ENCODE measurements at regions not wholly inside any gene's neighbourhood (a gene's known extent, or its start where the extent isn't known, plus 50 kb on each side); places are given as distances from the start of the nearest gene placed in this dataset.

DNA sequence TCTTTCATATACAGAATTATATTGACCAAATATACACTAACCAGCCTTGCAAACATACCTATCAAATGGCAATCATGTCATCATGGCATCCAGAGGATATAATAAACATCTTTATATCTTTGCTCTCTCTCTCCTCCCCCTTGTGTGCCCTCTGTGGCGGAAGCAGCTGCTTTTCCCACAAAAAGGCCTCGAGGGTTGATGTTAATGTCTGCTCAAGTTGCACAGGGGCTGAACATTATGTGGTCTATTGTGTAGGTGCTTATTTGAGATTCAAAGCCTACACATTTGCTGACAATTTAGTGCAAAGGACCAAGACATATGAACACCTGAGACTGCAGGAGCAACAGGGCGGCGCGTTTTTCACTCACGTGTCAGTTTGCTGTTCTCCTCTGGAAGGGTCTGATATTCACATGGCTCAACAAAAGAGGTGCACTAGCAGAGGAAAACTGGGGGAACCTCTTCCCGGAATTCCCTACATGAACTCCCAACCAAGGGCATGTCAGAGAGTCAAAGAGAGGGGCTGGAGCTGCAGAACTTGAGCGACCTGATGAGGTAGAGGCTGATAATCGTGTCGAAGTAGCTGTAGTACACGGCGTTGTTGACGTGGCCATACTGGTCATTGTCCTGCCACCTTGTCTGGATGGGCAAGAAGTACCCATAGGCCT, 138.8 kb downstream of the RCN1 start:
- Histone ChIP-seq H3K27me3 (ENCODE audit: control insufficient read depth in 1 of 2, insufficient read depth in 2 of 2, low read length in 2 of 2) (no peaks in the 10 kb centered on the region), H3K4me3 (ENCODE audit: low read length in 2 of 2) (no peak overlapping the region), H3K27ac (ENCODE audit: low read length) (no peak overlapping the region), H3K9me3 (ENCODE audit: control insufficient read depth in 2 of 2, low read length in 2 of 2) (no peaks in the 10 kb centered on the region), H3K4me1 (ENCODE audit: control insufficient read depth, insufficient read depth, low read length) (no peaks in the 10 kb centered on the region), H3K9ac (ENCODE audit: low read length in 2 of 2) (no peak overlapping the region), H3K36me3 (ENCODE audit: control insufficient read depth in 2 of 2, insufficient read depth in 2 of 2, low read length in 2 of 2) (no peaks in the 10 kb centered on the region)

DNA sequence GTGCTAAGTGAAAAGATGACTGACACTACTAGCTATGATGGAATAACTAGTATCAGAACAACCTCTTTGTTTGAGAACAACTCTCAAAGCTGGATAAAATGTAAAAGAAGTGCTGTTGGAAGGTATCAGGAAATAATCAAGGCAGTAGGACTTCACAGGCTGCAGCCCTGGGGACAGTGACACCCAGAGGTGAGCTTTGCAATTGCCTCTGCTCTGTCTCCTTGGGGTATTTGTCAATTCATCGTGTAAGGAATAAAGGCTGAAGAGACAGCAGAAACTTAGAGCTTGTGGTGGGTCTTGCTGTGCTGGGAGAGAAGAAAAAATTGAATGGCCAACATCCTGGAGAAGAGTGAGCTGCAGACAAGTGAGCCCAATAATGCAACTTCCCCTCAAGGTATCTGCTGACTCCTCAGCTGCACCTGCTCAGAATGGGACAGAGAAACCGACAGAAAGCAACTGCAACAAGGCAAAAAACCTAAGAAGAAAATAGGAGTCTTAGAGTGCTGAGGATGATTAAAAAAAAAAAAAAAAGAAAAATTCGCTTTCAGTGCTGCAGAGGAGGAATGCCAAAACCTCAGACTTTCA, 141.1 kb downstream of the RCN1 start:
- H3K9ac ChIP-seq (ENCODE audit: low read length in 2 of 2) = no peak overlapping the region
- H3K4me1 ChIP-seq (ENCODE audit: control insufficient read depth, insufficient read depth, low read length) = no peaks in the 10 kb centered on the region
- H3K9me3 ChIP-seq (ENCODE audit: control insufficient read depth in 2 of 2, low read length in 2 of 2) = no peaks in the 10 kb centered on the region
- H3K27me3 ChIP-seq (ENCODE audit: control insufficient read depth in 1 of 2, insufficient read depth in 2 of 2, low read length in 2 of 2) = no peaks in the 10 kb centered on the region
- no peak overlapping the region for H3K4me3 ChIP-seq (ENCODE audit: low read length in 2 of 2)
- H3K27ac ChIP-seq (ENCODE audit: low read length) = no peak overlapping the region
- no peaks in the 10 kb centered on the region for H3K36me3 ChIP-seq (ENCODE audit: control insufficient read depth in 2 of 2, insufficient read depth in 2 of 2, low read length in 2 of 2)

DNA sequence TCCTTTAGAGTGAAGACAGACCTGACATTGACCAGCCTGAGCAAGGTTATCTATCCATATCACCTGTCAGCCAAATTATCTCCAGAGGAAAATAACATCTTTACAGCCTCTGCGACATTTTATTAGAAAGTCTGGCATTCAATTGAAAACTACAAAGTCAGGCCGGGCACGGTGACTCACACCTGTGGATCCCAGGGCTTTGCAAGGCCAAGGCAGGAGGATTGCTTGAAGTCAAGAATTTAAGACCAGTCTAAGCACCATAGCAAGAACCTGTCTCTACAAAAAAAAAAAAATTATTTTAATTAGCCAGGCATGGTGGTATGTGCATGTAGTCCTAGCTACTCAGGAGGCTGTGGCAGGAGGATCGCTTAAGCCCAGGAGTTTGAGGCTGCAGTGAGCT, 141.6 kb downstream of the RCN1 start:
- no peaks in the 10 kb centered on the region for H3K27me3 ChIP-seq (ENCODE audit: control insufficient read depth in 1 of 2, insufficient read depth in 2 of 2, low read length in 2 of 2)
- no peak overlapping the region for H3K27ac ChIP-seq (ENCODE audit: low read length)
- no peak overlapping the region for H3K4me3 ChIP-seq (ENCODE audit: low read length in 2 of 2)
- H3K36me3 ChIP-seq (ENCODE audit: control insufficient read depth in 2 of 2, insufficient read depth in 2 of 2, low read length in 2 of 2) = no peaks in the 10 kb centered on the region
- H3K9me3 ChIP-seq (ENCODE audit: control insufficient read depth in 2 of 2, low read length in 2 of 2) = no peaks in the 10 kb centered on the region
- H3K4me1 ChIP-seq (ENCODE audit: control insufficient read depth, insufficient read depth, low read length) = no peaks in the 10 kb centered on the region
- H3K9ac ChIP-seq (ENCODE audit: low read length in 2 of 2) = no peak overlapping the region

DNA sequence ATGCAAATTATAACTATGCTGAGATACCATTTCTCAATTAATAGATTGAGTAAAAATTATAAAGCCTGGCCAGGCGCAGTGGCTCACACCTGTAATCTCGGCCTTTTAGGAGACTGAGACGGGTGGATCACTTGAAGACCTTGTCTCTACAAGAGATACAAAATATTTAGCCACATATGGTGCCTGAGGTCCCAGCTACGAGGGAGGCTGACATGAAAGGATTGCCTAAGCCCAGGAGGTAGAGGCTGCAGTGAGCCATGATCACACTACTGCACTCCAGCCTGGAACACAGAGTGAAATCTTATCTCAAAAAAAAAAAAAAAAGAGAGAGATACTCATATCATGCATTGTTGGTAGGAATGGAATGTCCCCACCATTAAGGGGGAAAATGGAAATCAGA, 142.4 kb downstream of the RCN1 start:
- no peaks in the 10 kb centered on the region for H3K9me3 ChIP-seq (ENCODE audit: control insufficient read depth in 2 of 2, low read length in 2 of 2)
- no peak overlapping the region for H3K4me3 ChIP-seq (ENCODE audit: low read length in 2 of 2)
- no peak overlapping the region for H3K9ac ChIP-seq (ENCODE audit: low read length in 2 of 2)
- H3K4me1 ChIP-seq (ENCODE audit: control insufficient read depth, insufficient read depth, low read length) = no peaks in the 10 kb centered on the region
- H3K36me3 ChIP-seq (ENCODE audit: control insufficient read depth in 2 of 2, insufficient read depth in 2 of 2, low read length in 2 of 2) = no peaks in the 10 kb centered on the region
- no peak overlapping the region for H3K27ac ChIP-seq (ENCODE audit: low read length)
- H3K27me3 ChIP-seq (ENCODE audit: control insufficient read depth in 1 of 2, insufficient read depth in 2 of 2, low read length in 2 of 2) = no peaks in the 10 kb centered on the region

DNA sequence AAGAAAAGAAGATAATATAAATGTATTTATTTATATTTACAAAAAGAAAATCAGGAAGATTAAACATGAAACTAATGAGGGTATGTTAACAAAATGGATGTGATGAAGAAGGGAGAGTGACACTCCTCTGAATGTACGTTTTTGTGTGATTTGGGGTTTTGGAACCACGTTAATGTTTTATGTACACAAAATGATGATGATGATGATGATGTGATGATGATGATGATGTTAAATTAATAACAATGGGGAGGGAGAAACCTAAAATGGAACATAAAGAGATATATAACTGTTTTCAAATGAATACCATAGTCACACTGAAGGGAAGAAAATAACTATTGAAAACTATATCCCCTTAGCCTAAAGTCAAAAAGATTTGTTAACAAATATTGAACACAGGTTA, 143.1 kb downstream of the RCN1 start:
- Histone ChIP-seq H3K9me3 (ENCODE audit: control insufficient read depth in 2 of 2, low read length in 2 of 2) (no peaks in the 10 kb centered on the region), H3K9ac (ENCODE audit: low read length in 2 of 2) (no peak overlapping the region), H3K36me3 (ENCODE audit: control insufficient read depth in 2 of 2, insufficient read depth in 2 of 2, low read length in 2 of 2) (no peaks in the 10 kb centered on the region), H3K27me3 (ENCODE audit: control insufficient read depth in 1 of 2, insufficient read depth in 2 of 2, low read length in 2 of 2) (no peaks in the 10 kb centered on the region), H3K4me3 (ENCODE audit: low read length in 2 of 2) (no peak overlapping the region), H3K27ac (ENCODE audit: low read length) (no peak overlapping the region), H3K4me1 (ENCODE audit: control insufficient read depth, insufficient read depth, low read length) (no peaks in the 10 kb centered on the region)

DNA sequence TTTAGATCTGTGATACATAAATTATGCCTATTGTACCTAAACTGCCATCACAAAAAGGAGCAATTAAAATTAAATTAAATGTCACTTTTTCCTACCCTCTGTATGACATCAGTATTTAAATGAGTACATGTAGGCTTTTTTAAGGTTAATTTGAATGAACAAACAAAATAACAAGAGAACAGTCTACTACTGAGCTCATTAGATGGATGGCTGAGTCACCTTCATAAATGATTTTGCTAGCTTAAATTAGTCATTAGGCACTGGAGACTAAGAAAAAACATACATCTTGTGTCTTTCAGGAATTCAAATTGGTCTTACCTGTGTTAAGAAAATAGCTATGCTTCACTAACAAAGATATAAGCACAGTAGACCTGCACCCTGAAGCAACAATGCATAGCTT, 153.6 kb downstream of the RCN1 start:
- Histone ChIP-seq H3K27me3 (ENCODE audit: control insufficient read depth in 1 of 2, insufficient read depth in 2 of 2, low read length in 2 of 2) (no peaks in the 10 kb centered on the region), H3K36me3 (ENCODE audit: control insufficient read depth in 2 of 2, insufficient read depth in 2 of 2, low read length in 2 of 2) (no peaks in the 10 kb centered on the region), H3K27ac (ENCODE audit: low read length) (no peak overlapping the region), H3K4me1 (ENCODE audit: control insufficient read depth, insufficient read depth, low read length) (no peaks in the 10 kb centered on the region), H3K9ac (ENCODE audit: low read length in 2 of 2) (no peak overlapping the region), H3K9me3 (ENCODE audit: control insufficient read depth in 2 of 2, low read length in 2 of 2) (no peaks in the 10 kb centered on the region), H3K4me3 (ENCODE audit: low read length in 2 of 2) (no peak overlapping the region)

DNA sequence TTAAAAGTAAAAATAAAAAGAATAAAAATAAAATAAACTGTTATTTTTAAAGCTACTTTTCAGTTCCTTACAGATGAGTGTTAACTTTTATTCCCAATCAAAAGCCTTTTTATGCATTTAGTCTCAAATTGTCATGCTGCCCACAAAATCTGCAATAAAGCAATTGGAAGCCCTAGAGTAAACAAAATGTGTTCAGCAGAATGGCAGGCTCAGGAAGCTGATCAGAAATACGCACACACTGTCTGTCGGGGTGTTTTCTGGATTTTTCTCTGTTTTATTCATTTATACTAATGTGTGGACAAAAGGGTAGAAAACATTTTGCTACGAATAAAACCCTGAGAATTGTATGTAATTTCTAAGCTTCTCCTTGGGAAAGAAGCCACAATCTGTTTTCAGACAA, 162.8 kb downstream of the RCN1 start:
- Histone ChIP-seq H3K9me3 (ENCODE audit: control insufficient read depth in 2 of 2, low read length in 2 of 2) (no peaks in the 10 kb centered on the region), H3K4me1 (ENCODE audit: control insufficient read depth, insufficient read depth, low read length) (no peaks in the 10 kb centered on the region), H3K4me3 (ENCODE audit: low read length in 2 of 2) (no peak overlapping the region), H3K9ac (ENCODE audit: low read length in 2 of 2) (no peak overlapping the region), H3K27me3 (ENCODE audit: control insufficient read depth in 1 of 2, insufficient read depth in 2 of 2, low read length in 2 of 2) (no peaks in the 10 kb centered on the region), H3K36me3 (ENCODE audit: control insufficient read depth in 2 of 2, insufficient read depth in 2 of 2, low read length in 2 of 2) (no peaks in the 10 kb centered on the region), H3K27ac (ENCODE audit: low read length) (no peak overlapping the region)

DNA sequence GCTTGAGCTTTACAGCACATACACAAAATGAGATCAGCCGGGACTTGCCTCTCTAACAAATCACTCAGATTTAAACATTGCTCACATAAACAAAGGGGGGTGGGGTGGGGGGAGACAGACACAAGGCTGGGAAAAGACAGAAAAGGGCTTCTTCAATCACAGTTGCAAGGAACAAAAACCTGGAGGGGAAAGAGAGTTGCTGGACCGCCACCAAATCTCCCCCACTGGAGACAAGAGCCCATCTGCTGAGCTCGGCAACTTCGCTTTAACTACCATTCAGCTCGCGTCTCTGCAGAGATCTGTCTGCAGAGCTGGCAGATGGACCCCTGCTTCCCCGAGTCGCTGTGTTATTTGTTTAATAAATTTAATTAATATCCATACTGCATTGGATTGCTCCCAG, 165.0 kb downstream of the RCN1 start:
- H3K4me3 ChIP-seq (ENCODE audit: low read length in 2 of 2) = no peak overlapping the region
- H3K27me3 ChIP-seq (ENCODE audit: control insufficient read depth in 1 of 2, insufficient read depth in 2 of 2, low read length in 2 of 2) = no peaks in the 10 kb centered on the region
- no peaks in the 10 kb centered on the region for H3K4me1 ChIP-seq (ENCODE audit: control insufficient read depth, insufficient read depth, low read length)
- no peaks in the 10 kb centered on the region for H3K36me3 ChIP-seq (ENCODE audit: control insufficient read depth in 2 of 2, insufficient read depth in 2 of 2, low read length in 2 of 2)
- H3K9me3 ChIP-seq (ENCODE audit: control insufficient read depth in 2 of 2, low read length in 2 of 2) = no peaks in the 10 kb centered on the region
- H3K9ac ChIP-seq (ENCODE audit: low read length in 2 of 2) = no peak overlapping the region
- no peak overlapping the region for H3K27ac ChIP-seq (ENCODE audit: low read length)

DNA sequence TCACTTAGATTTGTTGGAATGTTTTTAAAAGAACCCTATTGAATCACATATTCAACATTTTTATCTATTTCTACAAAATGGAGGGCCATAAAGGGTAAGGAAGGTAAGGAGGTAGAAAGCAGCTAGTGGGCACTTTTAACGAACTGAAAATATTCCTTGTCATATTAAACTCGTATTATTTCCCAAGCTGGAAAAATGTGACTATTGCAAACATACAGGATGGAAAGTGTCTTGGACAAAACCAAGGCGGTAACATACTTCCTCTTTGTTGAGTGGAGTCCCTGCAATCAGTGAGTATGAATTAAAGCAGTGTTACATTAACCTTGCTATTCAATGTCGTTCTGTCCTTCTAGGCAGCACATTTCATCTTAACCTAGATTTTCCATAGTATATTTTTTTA, 165.6 kb downstream of the RCN1 start:
- Histone ChIP-seq H3K4me3 (ENCODE audit: low read length in 2 of 2) (no peak overlapping the region), H3K9me3 (ENCODE audit: control insufficient read depth in 2 of 2, low read length in 2 of 2) (no peaks in the 10 kb centered on the region), H3K27ac (ENCODE audit: low read length) (no peak overlapping the region), H3K9ac (ENCODE audit: low read length in 2 of 2) (no peak overlapping the region), H3K4me1 (ENCODE audit: control insufficient read depth, insufficient read depth, low read length) (no peaks in the 10 kb centered on the region), H3K36me3 (ENCODE audit: control insufficient read depth in 2 of 2, insufficient read depth in 2 of 2, low read length in 2 of 2) (no peaks in the 10 kb centered on the region), H3K27me3 (ENCODE audit: control insufficient read depth in 1 of 2, insufficient read depth in 2 of 2, low read length in 2 of 2) (no peaks in the 10 kb centered on the region)

DNA sequence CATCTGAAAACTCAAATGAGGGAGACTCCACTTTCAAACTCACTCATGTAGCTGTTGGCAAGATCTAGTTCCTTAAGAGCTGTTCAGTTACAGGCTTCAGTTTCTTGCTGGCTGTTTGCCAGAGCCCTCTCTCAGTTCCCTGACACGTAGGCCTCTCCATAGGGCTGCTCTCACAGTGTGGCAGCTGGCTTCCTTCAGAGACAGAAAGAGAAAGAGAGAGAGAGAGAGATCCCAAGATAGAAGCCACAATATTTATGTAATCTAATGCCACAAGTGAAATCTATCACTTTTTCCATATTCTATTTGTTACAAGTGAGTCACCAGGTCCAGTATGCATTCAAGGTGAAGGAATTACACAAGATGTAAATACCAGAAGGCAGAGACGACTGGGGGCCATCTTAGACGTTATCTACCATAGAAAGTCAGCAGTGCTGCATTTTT, 168.8 kb downstream of the RCN1 start:
- Histone ChIP-seq H3K36me3 (ENCODE audit: control insufficient read depth in 2 of 2, insufficient read depth in 2 of 2, low read length in 2 of 2) (no peaks in the 10 kb centered on the region), H3K27ac (ENCODE audit: low read length) (no peak overlapping the region), H3K27me3 (ENCODE audit: control insufficient read depth in 1 of 2, insufficient read depth in 2 of 2, low read length in 2 of 2) (no peaks in the 10 kb centered on the region), H3K4me3 (ENCODE audit: low read length in 2 of 2) (no peak overlapping the region), H3K9me3 (ENCODE audit: control insufficient read depth in 2 of 2, low read length in 2 of 2) (no peaks in the 10 kb centered on the region), H3K4me1 (ENCODE audit: control insufficient read depth, insufficient read depth, low read length) (no peaks in the 10 kb centered on the region), H3K9ac (ENCODE audit: low read length in 2 of 2) (no peak overlapping the region)

DNA sequence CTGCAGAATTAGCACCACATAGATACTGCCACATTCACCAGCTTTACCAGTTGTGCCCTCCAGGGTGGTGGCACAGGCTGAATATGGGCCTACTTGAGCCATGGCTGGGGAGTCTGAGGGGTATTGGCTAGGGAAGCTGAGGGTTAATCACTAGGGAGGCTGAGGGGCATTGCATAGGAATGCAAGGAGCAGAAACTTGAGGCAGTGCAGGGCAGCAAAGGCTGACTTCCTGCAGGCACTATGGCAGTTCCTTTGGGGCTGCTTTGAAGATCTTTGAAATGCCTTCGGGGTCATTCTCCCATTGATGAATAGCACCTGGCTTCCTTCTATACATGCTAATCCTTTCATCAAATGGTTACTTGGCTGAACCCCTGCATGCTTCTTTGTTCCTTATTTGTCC, 171.5 kb downstream of the RCN1 start:
- H3K9me3 ChIP-seq (ENCODE audit: control insufficient read depth in 2 of 2, low read length in 2 of 2) = no peaks in the 10 kb centered on the region
- H3K27me3 ChIP-seq (ENCODE audit: control insufficient read depth in 1 of 2, insufficient read depth in 2 of 2, low read length in 2 of 2) = no peaks in the 10 kb centered on the region
- H3K27ac ChIP-seq (ENCODE audit: low read length) = no peak overlapping the region
- no peak overlapping the region for H3K9ac ChIP-seq (ENCODE audit: low read length in 2 of 2)
- no peaks in the 10 kb centered on the region for H3K36me3 ChIP-seq (ENCODE audit: control insufficient read depth in 2 of 2, insufficient read depth in 2 of 2, low read length in 2 of 2)
- no peaks in the 10 kb centered on the region for H3K4me1 ChIP-seq (ENCODE audit: control insufficient read depth, insufficient read depth, low read length)
- H3K4me3 ChIP-seq (ENCODE audit: low read length in 2 of 2) = no peak overlapping the region

All from stomach smooth muscle (tissue), 2 donors.